ENCODE measurements at regions not wholly inside any gene's neighbourhood (a gene's known extent, or its start where the extent isn't known, plus 50 kb on each side); places are given as distances from the start of the nearest gene placed in this dataset.
"Not testable (repeated sequence)": the region's sequence is repeated elsewhere in the genome, so short reads cannot be mapped to it uniquely, and the experiment has no call there.

DNA sequence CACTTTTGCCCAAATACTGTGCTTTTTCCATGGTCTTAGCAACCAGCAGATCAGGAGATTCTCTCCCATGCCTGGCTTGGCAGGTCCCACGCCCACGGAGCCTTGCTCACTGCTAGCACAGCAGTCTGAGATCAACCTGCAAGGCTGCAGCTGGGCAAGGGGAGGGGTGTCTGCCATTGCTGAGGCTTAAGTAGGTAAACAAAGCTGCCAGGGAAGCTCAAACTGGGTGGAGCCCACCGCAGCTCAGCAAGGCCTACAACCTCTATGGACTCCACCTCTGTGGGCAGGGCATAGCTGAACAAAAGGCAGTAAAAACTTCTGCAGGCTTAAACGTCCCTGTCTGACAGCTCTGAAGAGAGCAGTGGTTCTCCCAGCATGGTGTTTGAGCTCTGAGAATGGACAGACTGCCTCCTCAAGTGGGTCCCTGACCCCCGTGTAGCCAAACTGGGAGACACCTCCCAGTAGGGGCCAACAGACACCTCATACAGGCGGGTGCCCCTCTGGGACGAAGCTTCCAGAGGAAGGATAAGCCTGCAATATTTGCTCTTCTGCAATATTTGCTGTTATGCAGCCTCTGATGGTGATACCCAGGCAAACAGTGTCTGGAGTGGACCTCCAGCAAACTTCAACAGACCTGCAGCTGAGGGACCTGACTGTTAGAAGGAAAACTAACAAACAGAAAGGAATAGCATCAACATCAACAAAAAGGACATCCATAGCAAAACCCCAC is 132.8 kb upstream of the STARD13 start:
- not testable (repeated sequence) for DNase-seq

- DNase-seq, result not testable (repeated sequence)
Measured at GRCh38 chr13:33420117-33420516, 134.6 kb upstream of the STARD13 start.

- DNase-seq, result no peak
Measured at GRCh38 chr13:33426131-33426530, 140.6 kb upstream of the STARD13 start.

DNA sequence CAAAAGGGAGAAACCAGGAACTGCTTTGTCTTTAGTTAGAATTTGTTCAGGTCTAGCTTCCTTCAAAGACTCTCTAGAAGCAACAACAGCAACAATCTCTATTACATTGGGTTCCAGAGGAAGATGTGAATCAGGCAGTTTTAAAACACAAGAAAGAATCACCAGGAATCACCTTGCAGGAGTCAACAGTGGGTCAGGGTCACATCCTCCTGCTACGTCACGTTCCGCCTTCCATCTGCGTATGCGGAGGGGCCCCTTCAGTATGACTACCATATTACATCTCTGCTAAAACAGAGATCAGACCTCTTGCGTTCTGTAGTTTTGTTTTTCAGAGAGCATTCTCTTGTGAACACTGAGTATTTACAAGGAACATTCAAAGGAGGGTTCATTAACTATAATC is 147.8 kb upstream of the STARD13 start:
- DNase-seq, result no peak

GRCh38 chr13:33434676-33435075 is 149.1 kb upstream of the STARD13 start:
- DNase-seq, result no peak

DNA sequence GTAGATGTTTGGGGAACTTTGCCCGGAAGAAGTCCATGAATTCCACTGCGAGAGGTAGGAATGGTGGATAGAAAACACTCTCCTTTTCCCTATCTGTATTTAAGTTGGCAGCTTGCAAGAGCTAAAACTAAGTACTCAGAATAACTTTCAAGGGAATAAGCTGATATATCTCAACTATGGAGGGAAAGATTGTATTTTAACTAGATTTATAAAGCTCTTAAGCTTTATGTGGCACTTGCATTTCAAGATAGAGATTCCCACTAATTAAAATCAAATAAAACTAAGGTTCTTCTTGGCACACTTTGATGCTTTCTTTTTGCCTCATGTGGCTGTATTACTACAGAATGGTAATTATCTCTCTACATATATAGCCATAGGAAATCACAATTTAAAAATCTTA is 149.7 kb upstream of the STARD13 start:
- DNase-seq, result no peak

- no peak for DNase-seq
Measured at GRCh38 chr13:33438918-33439317, 153.4 kb upstream of the STARD13 start.

DNA sequence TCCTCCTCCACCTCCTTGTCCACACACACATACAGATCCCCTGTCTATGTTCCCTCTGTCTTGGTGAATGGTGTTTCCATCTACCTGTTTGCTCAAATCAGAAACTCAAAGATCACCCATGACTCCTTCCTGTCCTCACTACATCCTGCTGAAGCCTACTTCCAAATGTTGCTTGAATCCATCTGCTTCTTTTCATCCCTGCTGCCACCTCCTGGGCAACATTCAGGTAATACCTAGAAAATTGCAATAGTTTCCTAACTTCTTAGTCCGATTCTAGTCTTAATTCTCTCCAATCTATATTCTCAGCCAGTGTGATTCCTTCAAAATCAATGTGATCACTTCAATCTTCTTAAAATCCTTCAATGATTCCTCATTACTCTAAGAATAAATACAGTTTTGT is 155.5 kb upstream of the STARD13 start:
- DNase-seq, result no peak

GRCh38 chr13:33445024-33445423 is 159.5 kb upstream of the STARD13 start:
- DNase-seq, result no peak

DNA sequence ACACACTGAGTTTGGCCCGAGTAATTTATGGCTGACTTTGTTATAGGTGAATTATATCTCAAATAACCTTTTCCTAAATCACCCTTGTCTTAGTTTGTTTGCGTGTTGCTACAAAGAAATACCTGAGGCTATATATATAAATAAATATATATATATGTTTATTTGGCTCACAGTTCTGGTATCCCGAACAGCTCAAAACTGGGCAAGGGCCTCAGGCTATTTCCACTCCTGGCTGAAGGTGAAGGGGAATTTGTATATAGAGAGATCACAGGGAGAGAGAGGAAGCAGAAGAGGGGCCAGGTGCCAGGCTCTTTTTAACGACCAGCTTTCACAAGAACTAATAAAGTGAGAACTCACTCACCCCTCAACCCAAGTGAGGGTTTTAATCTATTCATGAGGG is 159.9 kb upstream of the STARD13 start:
- no peak for DNase-seq

DNA sequence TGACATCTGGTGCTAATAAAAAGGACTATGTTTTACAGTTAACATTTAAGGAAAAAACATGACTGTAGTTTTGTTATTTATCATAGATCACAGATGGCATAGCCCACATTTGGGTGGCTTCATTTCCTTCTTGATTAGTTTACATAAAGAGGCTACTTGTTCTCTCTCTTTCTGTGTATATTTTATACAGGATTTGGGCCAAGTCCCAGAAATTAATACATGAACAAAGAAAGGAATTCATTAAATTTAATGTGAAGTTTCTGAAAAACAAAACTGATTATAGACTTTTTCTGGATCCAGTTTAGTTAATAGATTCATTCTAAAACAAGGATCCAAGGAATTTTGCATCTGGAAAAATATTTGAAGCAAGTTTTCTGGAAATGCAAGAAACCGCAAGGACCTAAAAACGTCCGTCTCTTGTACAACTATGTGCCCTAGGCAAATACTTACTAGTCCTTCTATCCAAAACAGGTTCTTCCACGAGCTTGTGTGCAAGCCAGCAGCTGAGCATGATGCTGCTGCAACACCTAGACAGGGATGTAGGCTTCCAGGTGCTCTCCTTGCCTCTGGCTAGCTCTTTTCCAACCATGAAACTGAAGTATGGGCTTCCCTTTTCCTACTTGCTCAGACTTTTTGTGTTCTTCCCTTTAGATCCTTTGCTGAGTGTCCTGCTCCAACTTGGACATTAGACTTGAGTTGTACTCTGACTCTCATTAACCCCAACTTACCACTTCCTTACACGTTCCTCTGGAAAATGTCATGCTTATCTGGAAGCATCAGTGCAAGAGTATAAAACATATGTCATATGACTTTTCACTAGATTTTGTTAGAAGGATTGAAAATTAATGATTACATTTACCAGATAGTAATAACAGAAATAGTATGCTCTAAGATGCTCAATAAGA is 161.5 kb upstream of the STARD13 start:
- no peak for DNase-seq

GRCh38 chr13:33448889-33449288 is 163.3 kb upstream of the STARD13 start:
- no peak for DNase-seq

DNA sequence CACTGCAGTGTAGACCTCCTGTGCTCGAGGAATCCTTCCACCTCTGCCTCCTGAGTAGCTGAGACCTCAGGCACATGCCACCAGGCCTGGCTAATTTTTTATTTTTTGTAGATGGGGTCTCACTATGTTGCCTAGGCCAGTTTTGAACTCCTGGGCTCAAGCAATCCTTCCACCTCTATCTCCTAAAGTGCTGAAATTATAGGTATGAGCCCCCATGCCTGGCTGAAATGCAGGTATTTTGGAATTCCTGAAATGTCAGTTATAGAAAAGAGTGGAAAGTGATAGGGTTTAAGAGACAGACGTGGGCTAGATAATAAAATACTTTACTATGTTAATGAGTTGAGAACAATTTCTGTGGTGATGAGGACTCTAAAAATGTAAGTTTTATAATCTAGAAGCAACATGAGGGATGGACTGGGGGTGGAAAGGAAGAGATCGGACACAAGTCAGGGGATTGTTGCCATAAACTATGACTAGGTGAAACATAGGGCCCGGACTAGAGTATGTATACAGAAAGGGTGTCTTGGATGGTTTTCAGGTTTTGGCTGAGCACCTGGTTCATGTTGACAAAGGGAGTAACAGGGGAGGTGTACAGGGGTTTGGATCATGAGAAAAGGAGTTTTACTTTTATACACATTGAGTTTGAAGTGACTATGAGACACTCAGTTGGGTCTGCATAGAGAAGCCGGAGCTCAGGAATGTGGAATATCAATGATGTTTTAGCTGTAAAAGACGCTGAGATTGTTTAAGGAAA is 165.6 kb upstream of the STARD13 start:
- DNase-seq, result no peak

- no peak for DNase-seq
Measured at GRCh38 chr13:33452873-33453517, 167.4 kb upstream of the STARD13 start.

GRCh38 chr13:33453936-33454335 is 168.4 kb upstream of the STARD13 start:
- DNase-seq, result no peak

- DNase-seq, result no peak
Measured at GRCh38 chr13:33454844-33455705, 169.5 kb upstream of the STARD13 start.

- DNase-seq, result no peak
Measured at GRCh38 chr13:33459702-33460101, 174.1 kb upstream of the STARD13 start.

- no peak for DNase-seq
Measured at GRCh38 chr13:33462109-33462508, 176.6 kb upstream of the STARD13 start.

DNA sequence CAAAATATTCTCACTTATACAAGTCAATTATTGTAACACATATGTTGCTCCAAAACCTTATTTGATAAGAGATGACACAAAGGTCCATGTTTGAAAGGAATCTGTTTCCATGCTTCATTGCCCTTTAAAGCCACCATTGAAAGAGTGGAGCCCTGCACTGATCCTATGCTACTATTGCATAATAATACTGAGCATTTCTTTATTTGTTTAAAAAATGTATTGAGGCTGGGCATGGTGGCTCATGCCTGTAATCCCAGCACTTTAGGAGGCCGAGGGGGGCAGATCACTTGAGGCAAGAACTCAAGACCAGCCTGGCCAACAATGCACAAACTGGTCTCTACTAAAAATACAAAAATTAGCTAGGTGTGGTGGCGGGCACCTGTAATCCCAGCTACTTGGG is 178.8 kb upstream of the STARD13 start:
- no peak for DNase-seq

DNA sequence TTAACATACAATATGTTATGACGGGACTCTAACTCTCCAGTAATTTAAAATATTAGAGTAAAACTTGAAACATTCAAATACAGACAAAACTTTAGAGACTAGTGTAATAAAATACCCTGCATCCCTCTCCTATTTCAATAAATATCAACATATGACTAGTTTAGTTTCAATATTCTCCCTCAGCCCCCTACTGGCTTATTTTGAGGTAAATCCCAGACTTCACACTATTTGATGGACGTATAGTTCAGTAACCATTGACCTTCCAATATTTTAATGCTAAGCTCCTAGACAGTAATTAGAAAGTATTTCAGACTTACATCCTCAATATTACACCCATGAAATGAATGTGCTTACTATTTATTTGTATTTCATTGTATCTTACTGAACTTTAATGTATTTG is 180.7 kb upstream of the STARD13 start:
- no peak for DNase-seq

GRCh38 chr13:33467556-33467955 is 182.0 kb upstream of the STARD13 start:
- no peak for DNase-seq

- DNase-seq, result no peak
Measured at GRCh38 chr13:33471204-33471603, 185.6 kb upstream of the STARD13 start.

Measured in stimulated activated naive CD4-positive, alpha-beta T cell treated with Interleukin-2 at 50 U/mL for 16 hours (primary cell).